HG02763 (cell line): ENCODE measurements at regions not wholly inside any gene's neighbourhood (a gene's known extent, or its start where the extent isn't known, plus 50 kb on each side); places are given as distances from the start of the nearest gene placed in this dataset.

Source experiments
- ATAC-seq: cut with Tn5 transposase; IDR thresholded peaks from one replicate; pipeline ENCODE4 v1.9.1; 2021; ENCODE audit warnings: mild to moderate bottlenecking, moderate library complexity; ENCODE audit not compliant: unreplicated experiment

GRCh38 chr1:9419369-9420041 lies 119.8 kb upstream of the SLC25A33 start:
- ATAC-seq: no peak

DNA sequence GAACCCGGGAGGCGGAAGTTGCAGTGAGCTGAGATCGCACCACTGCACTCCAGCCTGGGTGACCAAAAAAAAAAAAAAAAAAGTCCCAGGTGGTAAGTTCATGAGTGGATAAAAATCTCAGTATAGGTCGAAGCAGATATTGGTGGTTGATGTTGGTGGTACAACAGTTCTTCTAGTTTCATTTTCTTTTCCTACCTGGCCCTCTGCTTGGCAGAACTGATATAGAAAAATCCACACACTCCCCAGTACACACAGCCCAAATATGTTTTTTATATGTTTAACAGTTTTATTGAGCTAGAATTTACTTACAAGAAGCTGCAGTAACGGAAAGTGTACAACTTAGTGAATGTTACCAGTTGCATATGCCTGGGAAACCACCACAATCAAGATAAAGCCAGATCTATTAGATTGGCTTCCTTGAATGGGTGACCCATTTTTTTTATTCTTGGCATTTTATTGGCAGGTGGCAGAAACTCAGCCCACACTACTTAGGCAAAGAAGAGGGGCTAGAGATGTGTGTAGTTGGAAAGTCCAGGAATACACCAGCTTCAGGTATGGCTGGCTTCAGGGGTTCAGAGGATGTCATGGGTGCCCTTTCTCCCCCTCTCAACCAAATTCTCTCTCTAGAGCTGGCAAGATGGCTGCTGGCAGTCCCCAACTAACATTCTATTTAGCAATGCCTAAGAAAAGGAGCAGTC lies 118.3 kb upstream of the SLC25A33 start:
- no peak for ATAC-seq

GRCh38 chr1:9421533-9421873 lies 117.8 kb upstream of the SLC25A33 start:
- ATAC-seq: no peak

GRCh38 chr1:9422321-9422720 lies 116.9 kb upstream of the SLC25A33 start:
- ATAC-seq: no peak

DNA sequence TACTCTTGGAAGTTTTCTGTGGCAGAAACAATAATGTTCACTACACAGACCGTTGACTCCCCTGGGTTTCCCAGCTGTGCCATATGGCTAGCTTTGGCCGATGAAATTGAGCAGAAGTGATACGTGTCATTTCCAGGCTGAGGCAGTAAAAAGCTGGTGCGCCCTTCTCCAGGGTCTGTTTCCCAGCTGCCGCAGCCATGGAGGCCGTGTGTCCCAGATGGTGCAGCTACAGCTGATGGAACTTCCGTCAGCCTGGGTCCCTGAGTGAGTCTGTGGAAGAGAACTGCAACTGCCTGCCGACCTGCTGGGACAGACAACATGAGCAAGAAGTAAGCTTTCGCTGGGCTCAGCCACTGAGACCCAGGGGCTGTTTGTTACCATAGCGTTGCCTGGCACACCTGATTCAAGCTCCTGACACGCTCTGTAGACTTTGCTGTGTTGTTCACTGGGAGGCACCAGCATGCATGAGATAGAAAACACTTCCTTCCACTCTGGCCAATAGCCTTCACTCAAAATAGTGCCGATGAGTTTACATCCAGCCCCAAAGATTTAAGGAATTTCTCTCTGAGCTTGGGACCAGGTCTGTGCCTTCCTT lies 116.3 kb upstream of the SLC25A33 start:
- ATAC-seq: no peak

DNA sequence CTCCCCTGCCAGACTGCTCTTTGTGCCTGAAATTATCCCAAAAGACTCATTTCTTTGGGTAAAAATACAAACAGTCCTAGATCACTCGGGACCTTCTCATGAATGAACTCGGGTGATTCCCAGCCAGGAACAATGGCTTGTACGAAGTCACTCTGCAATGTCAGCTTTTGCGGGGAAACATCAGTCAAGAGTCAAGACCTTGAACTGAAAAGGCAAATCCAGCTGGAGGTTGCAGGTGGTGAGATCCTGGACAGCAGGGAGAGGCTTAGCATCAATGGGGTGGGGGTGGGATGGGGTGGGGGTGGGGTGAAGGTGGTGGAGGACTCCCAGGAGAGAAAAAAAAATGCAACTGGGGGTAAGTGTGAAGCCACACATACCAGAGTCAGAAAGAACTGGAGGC lies 115.0 kb upstream of the SLC25A33 start:
- ATAC-seq: no peak

GRCh38 chr1:9425859-9426258 lies 113.4 kb upstream of the SLC25A33 start:
- ATAC-seq: peak; percentile 12

DNA sequence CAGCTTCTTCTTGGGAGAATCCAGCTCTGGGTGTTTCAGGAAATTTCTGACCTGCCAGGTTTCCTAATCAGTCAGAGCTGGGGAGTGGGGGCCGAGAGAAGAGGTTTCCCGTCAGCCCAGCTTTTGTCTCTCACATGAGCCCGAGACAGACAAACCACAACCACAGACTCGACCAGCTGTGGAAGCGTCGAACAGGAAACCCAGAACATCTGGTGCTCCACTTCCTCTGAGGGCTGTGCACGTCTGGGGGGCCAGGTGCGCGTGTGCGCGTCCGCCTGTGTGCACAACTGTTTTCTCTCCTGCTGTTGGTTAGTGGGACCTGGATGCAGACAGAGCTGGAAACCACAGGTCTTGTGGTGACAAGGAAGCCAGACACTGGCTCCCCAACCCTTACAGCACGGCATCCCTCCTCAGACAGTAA lies 113.0 kb upstream of the SLC25A33 start:
- peak; percentile 59 for ATAC-seq

GRCh38 chr1:9427388-9427787 lies 111.9 kb upstream of the SLC25A33 start:
- ATAC-seq: no peak

DNA sequence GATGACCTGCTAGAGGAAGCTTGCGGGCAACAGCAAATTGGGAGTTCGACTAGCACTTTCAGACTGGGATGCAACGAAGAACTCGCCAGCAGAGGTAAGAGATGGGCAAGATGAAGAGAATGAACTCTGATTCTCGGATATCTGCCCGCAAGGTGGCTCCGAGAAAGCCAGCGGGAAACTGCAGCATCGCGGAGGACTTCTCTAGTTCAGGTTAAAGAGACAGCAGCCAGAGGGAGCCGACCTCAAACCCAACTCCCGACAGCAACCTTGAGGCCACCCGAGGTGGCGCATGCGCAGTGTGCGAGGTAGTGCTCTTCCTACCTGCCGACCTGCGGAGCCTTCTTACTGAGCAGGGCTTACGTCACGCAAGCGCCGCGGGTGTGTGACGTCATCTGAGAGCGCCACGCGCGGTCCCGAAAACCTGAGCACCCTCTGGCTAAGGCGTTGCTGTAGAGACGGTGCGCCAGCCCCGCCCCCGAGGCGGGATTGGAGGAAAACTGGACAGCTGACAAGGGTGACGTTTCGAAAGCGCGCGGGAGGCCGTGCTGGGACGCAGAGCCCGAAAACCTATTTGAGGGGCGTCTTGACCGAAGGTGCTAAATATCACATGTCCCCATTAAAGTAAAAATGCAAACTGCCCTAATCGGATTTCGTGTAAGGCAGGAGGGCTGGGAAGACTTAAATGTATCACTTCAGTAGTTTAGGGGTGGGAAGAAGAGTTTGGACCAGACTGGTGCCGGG lies 110.5 kb upstream of the SLC25A33 start:
- ATAC-seq: peak; percentile 70

DNA sequence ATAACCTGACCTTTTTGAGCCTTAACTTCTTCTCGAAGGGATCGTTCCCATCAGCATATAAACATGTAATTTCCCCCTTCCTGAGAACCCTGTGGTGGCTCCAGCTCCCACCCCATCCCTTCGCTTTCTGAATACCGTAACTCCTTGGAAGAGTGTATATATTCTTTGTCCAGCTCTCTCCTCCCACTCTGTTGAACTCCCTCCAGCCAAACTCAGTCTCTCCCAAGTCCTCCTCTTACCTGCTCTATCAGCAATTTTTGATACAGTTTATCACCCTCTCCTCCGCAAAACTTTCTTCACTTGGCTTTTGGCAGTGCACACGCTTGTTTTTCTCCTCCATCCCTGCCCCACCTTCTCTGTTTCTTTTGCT lies 109.9 kb upstream of the SLC25A33 start:
- ATAC-seq: no peak

DNA sequence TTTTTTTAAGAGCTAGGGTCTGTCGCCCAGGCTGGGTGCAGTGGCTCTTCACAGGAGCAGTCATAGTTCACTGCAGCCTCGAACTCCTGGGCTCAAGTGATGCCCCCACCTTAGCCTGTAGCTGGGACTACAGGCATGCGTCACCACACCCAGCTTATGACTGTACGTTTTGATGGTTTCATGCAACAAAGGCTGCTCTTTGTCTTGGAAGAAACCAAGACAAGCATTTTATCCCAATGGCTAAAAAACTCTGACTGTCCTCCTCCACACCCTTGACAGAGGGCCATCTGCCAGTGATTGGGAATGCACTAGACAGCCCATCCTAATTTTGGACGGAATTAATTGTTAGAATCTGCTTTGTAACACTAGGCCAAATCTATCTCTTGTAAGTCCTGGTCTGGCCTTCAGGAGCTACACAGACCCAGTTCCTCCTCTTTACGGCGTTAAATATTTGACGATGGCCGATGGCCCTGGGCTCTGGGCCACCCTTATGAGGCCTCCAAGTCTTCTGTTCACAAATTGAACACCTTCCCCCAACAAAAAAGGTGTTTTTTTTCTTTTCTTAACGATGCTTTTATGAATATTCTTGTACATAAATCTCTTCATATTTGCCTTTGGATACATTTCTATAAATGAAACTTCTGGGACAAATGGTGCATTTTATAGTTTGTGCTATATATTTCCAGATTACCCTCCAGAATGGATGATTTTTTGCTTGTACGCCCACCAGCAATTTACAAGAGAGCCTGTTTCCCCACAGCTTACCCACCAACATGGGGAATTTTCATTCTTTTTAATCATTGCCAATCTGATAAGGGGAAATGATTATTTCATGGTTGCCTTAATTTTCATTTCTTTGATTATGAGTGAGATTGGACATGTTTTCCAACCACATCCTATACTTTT lies 104.8 kb upstream of the SLC25A33 start:
- no peak for ATAC-seq

DNA sequence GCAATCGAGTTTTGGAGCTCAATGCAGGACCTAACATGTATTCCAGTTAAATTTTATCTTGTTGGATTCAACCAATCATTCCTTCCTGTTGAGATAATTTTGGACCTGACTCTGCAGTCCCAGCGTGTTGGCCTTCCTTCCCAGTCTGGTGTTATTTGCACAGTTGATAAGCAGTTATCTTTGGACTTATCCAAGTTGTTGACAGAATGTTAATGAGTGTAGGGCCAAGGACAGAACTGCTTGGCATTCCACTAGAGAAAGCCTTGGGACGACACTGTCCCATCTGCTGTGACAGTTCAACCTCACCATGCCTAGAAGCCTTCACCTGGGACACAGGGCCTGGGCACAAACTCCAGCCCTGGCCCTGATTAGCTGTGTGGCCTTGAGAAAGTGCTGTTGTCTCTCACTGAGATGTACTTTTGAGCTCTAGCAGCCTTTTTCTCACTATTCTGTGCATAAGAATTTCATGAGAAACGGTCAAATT lies 104.1 kb upstream of the SLC25A33 start:
- ATAC-seq: no peak

DNA sequence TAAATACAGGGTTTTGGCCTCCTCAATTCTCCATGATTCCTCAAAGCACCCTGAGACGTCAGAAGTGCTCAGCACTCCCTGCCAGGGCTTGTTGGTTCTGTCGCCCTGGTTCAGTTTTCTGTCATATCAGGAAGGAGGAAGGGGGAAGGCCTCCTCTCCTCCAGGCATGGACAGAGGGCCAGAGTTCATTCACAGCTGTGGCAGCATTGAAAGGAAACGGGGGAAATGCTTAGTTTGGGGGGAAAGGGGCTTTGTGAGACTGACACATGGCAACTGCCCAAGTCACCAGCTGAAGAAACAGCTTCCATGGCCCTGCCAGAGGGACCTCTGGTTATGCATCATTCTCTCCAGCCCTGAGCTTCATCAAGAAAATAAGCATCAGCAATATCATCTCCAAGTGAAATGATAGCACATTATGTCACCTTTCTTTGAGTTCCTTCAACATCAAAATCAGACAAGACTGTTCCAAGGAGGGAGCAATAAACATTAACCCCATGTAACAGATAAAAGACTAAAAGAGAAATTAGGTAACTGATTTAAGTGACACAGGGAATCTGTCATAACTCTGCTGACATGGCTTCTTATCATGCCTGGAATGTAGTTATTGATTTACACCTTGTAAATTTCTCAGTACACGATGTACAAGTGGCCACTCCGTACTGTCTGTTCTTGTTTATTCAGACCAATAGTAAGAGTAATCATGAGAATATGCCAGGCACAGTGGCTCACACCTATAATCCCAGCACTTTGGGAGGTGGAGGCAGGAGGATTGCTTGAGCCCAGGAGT lies 103.2 kb upstream of the SLC25A33 start:
- ATAC-seq: no peak

- no peak for ATAC-seq
These were observed 101.3 kb upstream of the SLC25A33 start for GRCh38 chr1:9437961-9438430.

DNA sequence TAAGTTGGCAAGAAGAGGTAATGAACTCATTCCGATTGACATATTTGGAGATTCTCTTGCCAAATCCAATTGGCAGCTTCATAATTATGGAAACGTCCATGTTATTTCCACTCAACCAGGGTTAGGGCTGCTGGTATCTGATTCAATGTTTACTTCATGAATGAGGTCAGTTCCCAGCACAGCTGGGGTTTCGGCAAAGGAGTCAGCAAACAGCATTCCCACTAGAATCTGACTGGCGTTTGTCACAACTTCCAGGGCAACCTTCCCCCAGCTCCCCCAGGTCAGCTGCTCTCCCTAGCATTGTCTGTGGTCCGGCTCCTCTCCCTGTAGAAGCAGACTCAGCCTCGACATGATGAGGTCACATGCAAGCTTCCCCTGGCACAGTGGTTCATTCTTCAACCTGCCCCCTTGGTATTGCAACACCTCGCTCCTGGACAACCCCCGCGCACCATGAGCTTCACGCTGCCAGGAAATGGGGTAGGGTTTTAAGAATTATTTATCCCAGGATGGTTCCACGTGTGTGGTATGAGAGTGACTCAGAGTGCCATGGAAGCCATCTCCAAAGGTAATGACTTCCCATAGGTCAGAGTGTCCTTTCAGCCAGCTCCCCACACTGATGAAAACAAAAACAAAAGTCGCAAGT lies 100.7 kb upstream of the SLC25A33 start:
- ATAC-seq: no peak

- ATAC-seq: no peak
These were observed 100.0 kb upstream of the SLC25A33 start for GRCh38 chr1:9439074-9439761.

GRCh38 chr1:9440261-9440660 lies 99.0 kb upstream of the SLC25A33 start:
- ATAC-seq: no peak

DNA sequence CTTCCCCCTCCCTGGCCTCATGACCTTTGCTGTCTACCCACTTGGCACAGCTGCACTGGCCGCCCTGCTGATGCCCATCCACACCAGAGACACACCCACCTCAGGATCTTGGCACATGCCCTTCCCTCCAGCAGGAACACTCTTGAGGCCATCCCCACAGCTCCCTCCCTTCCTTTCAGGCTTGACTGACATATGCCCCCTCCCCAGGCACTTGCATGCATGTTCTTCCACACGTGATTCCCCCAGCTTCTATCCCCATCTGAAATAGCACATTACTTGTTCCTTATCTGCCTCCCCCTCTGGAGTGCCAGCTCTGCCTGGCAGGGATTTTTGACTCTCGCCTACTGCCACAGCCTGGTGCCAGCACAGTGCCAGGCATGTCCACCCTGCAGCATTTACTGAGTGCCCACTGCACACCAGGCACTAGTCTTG lies 98.5 kb upstream of the SLC25A33 start:
- no peak for ATAC-seq
